Left lung (tissue), 4 donors: ENCODE measurements at regions not wholly inside any gene's neighbourhood (a gene's known extent, or its start where the extent isn't known, plus 50 kb on each side); places are given as distances from the start of the nearest gene placed in this dataset.

Source experiments
- ATAC-seq: fragments of 200-7000 bp; cut with Tn5 transposase; one replicate; pipeline ENCODE4 v1.9.1; 2020; ENCODE audit warnings: moderate library complexity
- DNase-seq, 4 donors: peaks; one replicate each; pipeline ENCODE4 v3.0.0-alpha.2; 2013 to 2020
- H3K27ac ChIP-seq, 2 donors: fragments of 200-600 bp; sonication (generic) in 1 of 2; one replicate each; pipeline versions ENCODE4 v1.5.0 to v1.8.0; 2020 to 2021
- H3K27me3 ChIP-seq, 2 donors: fragments of 200-600 bp; sonication (generic) in 1 of 2; one replicate each; pipeline versions ENCODE4 v1.5.0 to v1.8.0; 2020 to 2021
- H3K36me3 ChIP-seq, 2 donors: fragments of 200-600 bp; sonication (generic) in 1 of 2; one replicate each; pipeline versions ENCODE4 v1.5.0 to v1.8.0; 2020 to 2021
- H3K4me1 ChIP-seq, 2 donors: fragments of 200-600 bp; one replicate each; pipeline ENCODE4 v1.8.0; 2021
- H3K4me3 ChIP-seq, 2 donors: fragments of 200-600 bp; sonication (generic) in 1 of 2; one replicate each; pipeline versions ENCODE4 v1.5.0 to v1.8.0; 2020 to 2021; ENCODE audit warnings: mild to moderate bottlenecking in 1 of 2
- H3K9me3 ChIP-seq, 2 donors: fragments of 200-600 bp; sonication (generic) in 1 of 2; one replicate each; pipeline versions ENCODE4 v1.5.0 to v1.8.0; 2020 to 2021
- CTCF ChIP-seq, 2 donors: fragments of 200-600 bp; sonication (generic) in 1 of 2; IDR thresholded peaks; one replicate each; pipeline versions ENCODE4 v1.5.0 to v1.8.0; 2021; ENCODE audit warnings: antibody characterized with exemption in 2 of 2
- intact Hi-C, 2 donors: fragments of 100-400 bp; cut with DNase I; formaldehyde crosslinking; loops; one replicate each; pipeline versions ENCODE4 v1.11.2 to v1.14.2; 2022
- donor health status: DM: no; HTN: yes; CAD: no.
- donor health status: DM: no; HTN: no; CAD: no.

- intact Hi-C loops, result no loop called here
- Histone ChIP-seq H3K4me3 (no peak overlapping the region), H3K36me3 (no peaks in the 10 kb centered on the region), H3K27me3 (no peaks in the 10 kb centered on the region), H3K27ac (no peak overlapping the region), H3K4me1 (no peaks in the 10 kb centered on the region), H3K9me3 (no peaks in the 10 kb centered on the region)
- TF ChIP-seq CTCF (IDR thresholded peaks at IDR 0.05), result peak; percentile 45 to 59
- ATAC-seq, result peak; percentile 90
- peak in 3 of 4 donors; percentile 58 to 81 (median 59) for DNase-seq
These were observed 99.4 kb downstream of the C5orf15 start for GRCh38 chr5:133868946-133869518.

- intact Hi-C loops, result no loop called here
- TF ChIP-seq CTCF (IDR thresholded peaks at IDR 0.05), result no peak
- no peak for ATAC-seq
These were observed 100.4 kb downstream of the C5orf15 start for GRCh38 chr5:133867851-133868545.

GRCh38 chr5:133867341-133867740, 101.1 kb downstream of the C5orf15 start:
- ATAC-seq, result no peak
- intact Hi-C loops, result no loop called here

More at GRCh38 chr5:133867851-133868545, 100.4 kb downstream of the C5orf15 start:
- H3K4me3 ChIP-seq, result no peak overlapping the region
- no peak overlapping the region for H3K27ac ChIP-seq
- H3K36me3 ChIP-seq, result no peaks in the 10 kb centered on the region
- DNase-seq, result no peak
- no peaks in the 10 kb centered on the region for H3K4me1 ChIP-seq
- H3K9me3 ChIP-seq, result no peaks in the 10 kb centered on the region
- H3K27me3 ChIP-seq, result no peaks in the 10 kb centered on the region

GRCh38 chr5:133866903-133867245, 101.6 kb downstream of the C5orf15 start:
- TF ChIP-seq CTCF (IDR thresholded peaks at IDR 0.05), result no peak
- no peak for DNase-seq
- no peak overlapping the region for H3K27ac ChIP-seq
- intact Hi-C loops, result no loop called here
- H3K9me3 ChIP-seq, result no peaks in the 10 kb centered on the region
- ATAC-seq, result no peak
- H3K4me1 ChIP-seq, result no peaks in the 10 kb centered on the region
- no peak overlapping the region for H3K4me3 ChIP-seq
- H3K27me3 ChIP-seq, result no peaks in the 10 kb centered on the region
- H3K36me3 ChIP-seq, result no peaks in the 10 kb centered on the region

More at GRCh38 chr5:133867341-133867740, 101.1 kb downstream of the C5orf15 start:
- Histone ChIP-seq H3K27ac (no peak overlapping the region), H3K4me1 (no peaks in the 10 kb centered on the region), H3K9me3 (no peaks in the 10 kb centered on the region), H3K4me3 (no peak overlapping the region), H3K36me3 (no peaks in the 10 kb centered on the region), H3K27me3 (no peaks in the 10 kb centered on the region)
- no peak for DNase-seq
- TF ChIP-seq CTCF (IDR thresholded peaks at IDR 0.05), result no peak

- H3K4me1 ChIP-seq, result no peaks in the 10 kb centered on the region
- intact Hi-C loops, result no loop called here
- ATAC-seq (no peak), DNase-seq (no peak)
- H3K36me3 ChIP-seq, result no peaks in the 10 kb centered on the region
- H3K27ac ChIP-seq, result no peak overlapping the region
- no peak overlapping the region for H3K4me3 ChIP-seq
- TF ChIP-seq CTCF (IDR thresholded peaks at IDR 0.05), result no peak
- H3K27me3 ChIP-seq, result no peaks in the 10 kb centered on the region
- H3K9me3 ChIP-seq, result no peaks in the 10 kb centered on the region
These were observed 102.1 kb downstream of the C5orf15 start for GRCh38 chr5:133866160-133866902.
